ENCODE measurements at regions not wholly inside any gene's neighbourhood (a gene's known extent, or its start where the extent isn't known, plus 50 kb on each side); places are given as distances from the start of the nearest gene placed in this dataset.
A peak's percentile ranks its signal among the peaks of the same experiment; 100 is the strongest.

DNA sequence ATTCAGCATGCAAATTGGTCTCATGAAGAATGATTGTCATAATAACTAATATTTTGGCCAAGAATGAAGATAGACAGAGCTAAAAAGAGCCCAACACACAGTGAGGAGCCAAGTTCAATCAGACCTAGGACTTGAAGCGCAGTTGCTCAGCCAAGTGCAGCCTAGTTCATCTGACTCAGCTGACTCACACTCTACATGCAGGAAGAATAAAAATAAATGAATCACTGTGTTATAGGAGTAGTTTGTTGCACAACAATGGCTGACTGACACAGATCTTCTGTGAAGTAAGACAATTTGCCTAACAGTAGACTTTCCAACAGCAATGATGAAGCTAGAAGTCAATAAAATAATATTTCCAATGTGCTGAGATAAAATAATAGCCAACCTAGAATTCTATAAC lies 261.5 kb downstream of the CEMIP2 start:
- no peaks in the 10 kb centered on the region for H3K9me3 ChIP-seq
- 20 to 30% methylated on average over 1 of the region's 1 CpG for WGBS, 2 donors
- H3K27me3 ChIP-seq, result no peaks in the 10 kb centered on the region
- DNase-seq, result no peak
- H3K4me3 ChIP-seq, result no peak overlapping the region
- TF ChIP-seq, protein P1, sequence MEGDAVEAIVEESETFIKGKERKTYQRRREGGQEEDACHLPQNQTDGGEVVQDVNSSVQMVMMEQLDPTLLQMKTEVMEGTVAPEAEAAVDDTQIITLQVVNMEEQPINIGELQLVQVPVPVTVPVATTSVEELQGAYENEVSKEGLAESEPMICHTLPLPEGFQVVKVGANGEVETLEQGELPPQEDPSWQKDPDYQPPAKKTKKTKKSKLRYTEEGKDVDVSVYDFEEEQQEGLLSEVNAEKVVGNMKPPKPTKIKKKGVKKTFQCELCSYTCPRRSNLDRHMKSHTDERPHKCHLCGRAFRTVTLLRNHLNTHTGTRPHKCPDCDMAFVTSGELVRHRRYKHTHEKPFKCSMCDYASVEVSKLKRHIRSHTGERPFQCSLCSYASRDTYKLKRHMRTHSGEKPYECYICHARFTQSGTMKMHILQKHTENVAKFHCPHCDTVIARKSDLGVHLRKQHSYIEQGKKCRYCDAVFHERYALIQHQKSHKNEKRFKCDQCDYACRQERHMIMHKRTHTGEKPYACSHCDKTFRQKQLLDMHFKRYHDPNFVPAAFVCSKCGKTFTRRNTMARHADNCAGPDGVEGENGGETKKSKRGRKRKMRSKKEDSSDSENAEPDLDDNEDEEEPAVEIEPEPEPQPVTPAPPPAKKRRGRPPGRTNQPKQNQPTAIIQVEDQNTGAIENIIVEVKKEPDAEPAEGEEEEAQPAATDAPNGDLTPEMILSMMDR (IDR thresholded peaks at IDR 0.05), result no peak
- TF ChIP-seq POLR2A (IDR thresholded peaks at IDR 0.05), result no peak
- no peaks in the 10 kb centered on the region for H3K36me3 ChIP-seq
- intact Hi-C loops (cut with DNase I), result no loop called here
- no peak overlapping the region for H3K27ac ChIP-seq
- H3K4me1 ChIP-seq, result peaks cover 0 to 11% (median 0%) of the 10 kb centered on the region in 3 donors

DNA sequence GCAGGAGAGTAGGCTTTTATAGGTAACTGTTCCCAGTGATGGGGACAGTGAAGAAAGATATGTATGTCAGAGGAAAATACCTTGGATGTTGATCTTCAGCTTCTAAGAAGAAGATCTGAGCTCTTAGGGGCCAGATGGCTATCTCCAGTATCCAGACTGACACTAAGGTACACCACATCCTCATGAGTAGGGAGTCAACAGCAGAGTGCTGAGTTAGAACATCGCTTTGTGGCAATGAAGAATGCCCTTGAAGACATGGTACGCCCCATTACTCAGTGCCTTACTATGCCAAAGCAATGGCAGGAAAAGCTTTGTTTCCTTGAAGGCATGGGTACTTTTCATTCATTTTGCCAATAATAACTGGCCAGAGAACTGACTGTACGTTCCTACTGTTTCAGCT lies 263.7 kb downstream of the CEMIP2 start:
- H3K4me1 ChIP-seq, result peaks cover 0 to 11% (median 0%) of the 10 kb centered on the region in 3 donors
- TF ChIP-seq, protein P1 (IDR thresholded peaks at IDR 0.05), result no peak
- TF ChIP-seq POLR2A (IDR thresholded peaks at IDR 0.05), result no peak
- no peaks in the 10 kb centered on the region for H3K27me3 ChIP-seq
- H3K36me3 ChIP-seq, result no peaks in the 10 kb centered on the region
- no peak overlapping the region for H3K4me3 ChIP-seq
- no peak overlapping the region for H3K27ac ChIP-seq
- WGBS, 2 donors, result 70 to 79% methylated on average over 3 of the region's 3 CpGs
- DNase-seq, result no peak
- intact Hi-C loops (cut with DNase I), result no loop called here
- H3K9me3 ChIP-seq, result peaks cover 0 to 4% (median 0%) of the 10 kb centered on the region in 3 donors

DNA sequence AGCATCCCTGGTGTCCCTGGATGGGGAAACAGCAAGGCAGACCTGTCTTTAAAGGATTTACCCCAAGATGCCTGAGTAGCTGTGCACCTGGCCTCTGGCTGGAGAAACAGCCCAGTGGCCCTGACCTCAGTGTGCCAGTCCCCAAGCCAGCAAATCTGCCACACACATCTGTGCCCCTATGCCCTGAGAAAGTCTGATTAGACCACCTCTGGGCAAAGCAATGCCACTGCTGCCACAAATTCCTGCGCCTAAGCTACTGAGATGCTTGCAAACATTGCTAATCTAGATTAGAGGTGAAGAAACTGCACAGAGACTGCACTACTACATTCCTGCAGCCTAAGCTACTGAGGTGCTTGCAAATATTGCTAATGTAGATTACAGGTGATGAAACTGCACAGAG lies 269.6 kb downstream of the CEMIP2 start:
- H3K9me3 ChIP-seq, result peaks cover 0 to 15% (median 0%) of the 10 kb centered on the region in 3 donors
- no peaks in the 10 kb centered on the region for H3K27me3 ChIP-seq
- DNase-seq, result no peak
- no peaks in the 10 kb centered on the region for H3K36me3 ChIP-seq
- TF ChIP-seq, protein P1 (IDR thresholded peaks at IDR 0.05), result no peak
- no peak for TF ChIP-seq POLR2A (IDR thresholded peaks at IDR 0.05)
- intact Hi-C loops (cut with DNase I), result no loop called here
- H3K4me1 ChIP-seq, result no peaks in the 10 kb centered on the region
- WGBS, 2 donors, result 80 to 100% methylated on average over 1 of the region's 1 CpG
- no peak overlapping the region for H3K27ac ChIP-seq
- no peak overlapping the region for H3K4me3 ChIP-seq

DNA sequence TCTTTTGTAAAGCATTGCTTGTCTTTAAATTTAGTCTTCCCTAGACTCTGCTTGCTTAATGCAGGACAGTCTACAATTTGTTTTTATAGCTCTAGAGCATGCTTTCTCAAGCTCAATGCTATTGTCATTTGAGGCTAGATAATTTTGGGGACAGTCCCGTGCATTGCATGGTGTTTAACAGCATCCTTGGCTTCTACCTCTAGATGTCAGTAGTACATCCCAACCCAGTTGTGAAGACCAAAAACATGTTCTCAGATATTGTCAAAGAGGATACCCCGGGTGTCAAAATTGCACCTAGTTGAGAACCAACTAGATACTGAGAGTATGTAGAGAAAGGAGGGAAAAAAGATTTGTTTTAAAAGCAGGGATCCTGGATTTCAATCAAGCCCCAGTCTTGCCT lies 277.5 kb downstream of the CEMIP2 start:
- H3K27me3 ChIP-seq, result no peaks in the 10 kb centered on the region
- TF ChIP-seq POLR2A (IDR thresholded peaks at IDR 0.05), result no peak
- TF ChIP-seq, protein P1 (IDR thresholded peaks at IDR 0.05), result peak in 1 of 6 experiments; percentile 30
- no peaks in the 10 kb centered on the region for H3K9me3 ChIP-seq
- no peak for DNase-seq
- no peaks in the 10 kb centered on the region for H3K4me1 ChIP-seq
- intact Hi-C loops (cut with DNase I), result no loop called here
- no peaks in the 10 kb centered on the region for H3K36me3 ChIP-seq
- H3K27ac ChIP-seq, result no peak overlapping the region
- 36 to 48% methylated on average over 2 of the region's 2 CpGs for WGBS, 2 donors
- H3K4me3 ChIP-seq, result no peak overlapping the region

DNA sequence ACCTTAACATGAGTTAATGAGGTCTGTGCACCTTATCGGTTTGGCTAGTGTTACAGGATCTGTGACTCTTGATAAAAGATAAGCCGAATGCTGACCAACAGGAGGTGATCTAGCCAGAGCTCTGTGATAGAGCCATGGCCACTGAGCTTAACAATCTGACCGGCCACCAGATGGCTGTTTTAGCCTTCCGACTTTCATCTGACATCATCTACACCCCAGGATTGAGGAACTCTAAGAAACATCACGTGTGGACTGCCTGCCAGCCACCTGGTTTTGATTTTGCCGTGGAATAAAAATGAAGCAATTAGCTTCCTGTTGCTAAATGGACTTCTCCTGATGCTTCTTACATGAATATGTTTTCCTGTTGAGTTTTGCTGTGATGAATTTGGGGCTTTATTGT lies 281.3 kb downstream of the CEMIP2 start:
- no peak overlapping the region for H3K27ac ChIP-seq
- TF ChIP-seq, protein P1 (IDR thresholded peaks at IDR 0.05), result no peak
- no peak for TF ChIP-seq POLR2A (IDR thresholded peaks at IDR 0.05)
- WGBS, 2 donors, result 47 to 70% methylated on average over 6 of the region's 6 CpGs
- DNase-seq, result no peak
- H3K36me3 ChIP-seq, result no peaks in the 10 kb centered on the region
- no peaks in the 10 kb centered on the region for H3K9me3 ChIP-seq
- H3K27me3 ChIP-seq, result no peaks in the 10 kb centered on the region
- intact Hi-C loops (cut with DNase I), result no loop called here
- H3K4me1 ChIP-seq, result no peaks in the 10 kb centered on the region
- H3K4me3 ChIP-seq, result no peak overlapping the region
